ENCODE measurements at regions not wholly inside any gene's neighbourhood (a gene's known extent, or its start where the extent isn't known, plus 50 kb on each side); places are given as distances from the start of the nearest gene placed in this dataset.
"Not testable (repeated sequence)": the region's sequence is repeated elsewhere in the genome, so short reads cannot be mapped to it uniquely, and the experiment has no call there.

GRCh38 chrX:140633105-140633504, 76.5 kb upstream of the LINC00632 start:
- H3K9me3 Mint-ChIP-seq; H3K27ac Mint-ChIP-seq; H3K36me3 Mint-ChIP-seq (ENCODE audit: insufficient read depth in 2 of 2); ATAC-seq (replicated peaks in 1 of 2); H3K4me1 Mint-ChIP-seq (ENCODE audit: low read depth); DNase-seq; H3K4me3 Mint-ChIP-seq: not testable (repeated sequence)
- peaks cover 24% of the 10 kb centered on the region for H3K27me3 Mint-ChIP-seq (ENCODE audit: low read depth)

- peaks cover 0 to 2% of the 10 kb centered on the region in 2 donors for H3K9me3 Mint-ChIP-seq
- DNase-seq (no peak), ATAC-seq (replicated peaks in 1 of 2) (no peak)
- H3K4me1 Mint-ChIP-seq (ENCODE audit: low read depth) = no peaks in the 10 kb centered on the region
- H3K36me3 Mint-ChIP-seq (ENCODE audit: insufficient read depth in 2 of 2) = no peaks in the 10 kb centered on the region
- H3K27me3 Mint-ChIP-seq (ENCODE audit: low read depth) = peaks cover 8% of the 10 kb centered on the region
- H3K27ac Mint-ChIP-seq = no peak overlapping the region
- no peak overlapping the region for H3K4me3 Mint-ChIP-seq
Observed at GRCh38 chrX:140608111-140608510, 101.4 kb upstream of the LINC00632 start.

GRCh38 chrX:140602140-140602539, 97.3 kb upstream of the SOX3 start:
- Mint-ChIP-seq H3K4me3 (no peak overlapping the region), H3K9me3 (peaks cover 0 to 3% of the 10 kb centered on the region in 2 donors), H3K27ac (no peak overlapping the region), H3K27me3 (ENCODE audit: low read depth) (peaks cover 26% of the 10 kb centered on the region), H3K4me1 (ENCODE audit: low read depth) (no peaks in the 10 kb centered on the region), H3K36me3 (ENCODE audit: insufficient read depth in 2 of 2) (no peaks in the 10 kb centered on the region)
- ATAC-seq (replicated peaks in 1 of 2) (no peak), DNase-seq (no peak)

- Mint-ChIP-seq H3K27ac (no peak overlapping the region), H3K4me3 (no peak overlapping the region), H3K9me3 (peaks cover 0 to 3% of the 10 kb centered on the region in 2 donors), H3K27me3 (ENCODE audit: low read depth) (peaks cover 36% of the 10 kb centered on the region), H3K4me1 (ENCODE audit: low read depth) (no peaks in the 10 kb centered on the region), H3K36me3 (ENCODE audit: insufficient read depth in 2 of 2) (no peaks in the 10 kb centered on the region)
- DNase-seq = no peak
- no peak for ATAC-seq (replicated peaks in 1 of 2)
Observed at GRCh38 chrX:140599851-140600250, 95.0 kb upstream of the SOX3 start.

GRCh38 chrX:140589657-140590056, 84.8 kb upstream of the SOX3 start:
- no peaks in the 10 kb centered on the region for H3K9me3 Mint-ChIP-seq
- H3K4me1 Mint-ChIP-seq (ENCODE audit: low read depth) = no peaks in the 10 kb centered on the region
- ATAC-seq (replicated peaks in 1 of 2) = no peak
- peaks cover 27% of the 10 kb centered on the region for H3K27me3 Mint-ChIP-seq (ENCODE audit: low read depth)
- no peak overlapping the region for H3K27ac Mint-ChIP-seq
- H3K36me3 Mint-ChIP-seq (ENCODE audit: insufficient read depth in 2 of 2) = no peaks in the 10 kb centered on the region
- no peak overlapping the region for H3K4me3 Mint-ChIP-seq
- DNase-seq = no peak

- DNase-seq (no peak), ATAC-seq (replicated peaks in 1 of 2) (no peak)
- Mint-ChIP-seq H3K36me3 (ENCODE audit: insufficient read depth in 2 of 2) (no peaks in the 10 kb centered on the region), H3K4me3 (no peak overlapping the region), H3K4me1 (ENCODE audit: low read depth) (no peaks in the 10 kb centered on the region), H3K27me3 (ENCODE audit: low read depth) (peaks cover 33% of the 10 kb centered on the region), H3K27ac (no peak overlapping the region), H3K9me3 (no peaks in the 10 kb centered on the region)
Observed at GRCh38 chrX:140586951-140587350, 82.1 kb upstream of the SOX3 start.

GRCh38 chrX:140580478-140580877, 75.6 kb upstream of the SOX3 start:
- no peaks in the 10 kb centered on the region for H3K4me1 Mint-ChIP-seq (ENCODE audit: low read depth)
- ATAC-seq (replicated peaks in 1 of 2) (no peak), DNase-seq (no peak)
- H3K27ac Mint-ChIP-seq = no peak overlapping the region
- no peaks in the 10 kb centered on the region for H3K36me3 Mint-ChIP-seq (ENCODE audit: insufficient read depth in 2 of 2)
- H3K4me3 Mint-ChIP-seq = no peak overlapping the region
- H3K27me3 Mint-ChIP-seq (ENCODE audit: low read depth) = peaks cover 26% of the 10 kb centered on the region
- H3K9me3 Mint-ChIP-seq = no peaks in the 10 kb centered on the region

- H3K4me1 Mint-ChIP-seq (ENCODE audit: low read depth) = peaks cover 6% of the 10 kb centered on the region
- DNase-seq = peak; percentile 4 to 17
- H3K9me3 Mint-ChIP-seq = no peaks in the 10 kb centered on the region
- no peaks in the 10 kb centered on the region for H3K36me3 Mint-ChIP-seq (ENCODE audit: insufficient read depth in 2 of 2)
- no peak overlapping the region for H3K27ac Mint-ChIP-seq
- peak in 1 of 2 donors; percentile 46 for ATAC-seq (replicated peaks in 1 of 2)
- peaks cover 6% of the 10 kb centered on the region for H3K27me3 Mint-ChIP-seq (ENCODE audit: low read depth)
- H3K4me3 Mint-ChIP-seq = no peak overlapping the region
Observed at GRCh38 chrX:140572724-140573123, 67.9 kb upstream of the SOX3 start.

GRCh38 chrX:140563893-140564292, 59.0 kb upstream of the SOX3 start:
- H3K36me3 Mint-ChIP-seq (ENCODE audit: insufficient read depth in 2 of 2) = no peaks in the 10 kb centered on the region
- no peak overlapping the region for H3K27ac Mint-ChIP-seq
- DNase-seq (no peak), ATAC-seq (replicated peaks in 1 of 2) (no peak)
- H3K9me3 Mint-ChIP-seq = peaks cover 0 to 2% of the 10 kb centered on the region in 2 donors
- no peak overlapping the region for H3K4me3 Mint-ChIP-seq
- no peaks in the 10 kb centered on the region for H3K27me3 Mint-ChIP-seq (ENCODE audit: low read depth)
- H3K4me1 Mint-ChIP-seq (ENCODE audit: low read depth) = no peaks in the 10 kb centered on the region
